GM23338 (cell line): ENCODE measurements at regions not wholly inside any gene's neighbourhood (a gene's known extent, or its start where the extent isn't known, plus 50 kb on each side); places are given as distances from the start of the nearest gene placed in this dataset.

Experiments used
- ATAC-seq: fragments of 200-7000 bp; cut with Tn5 transposase; 3 replicates; pipeline ENCODE4 v1.9.1; 2020
- DNase-seq: peaks from one replicate; pipeline ENCODE4 v3.0.0-alpha.2; 2015; ENCODE audit warnings: low spot score
- H2AFZ ChIP-seq: fragments of 200-600 bp; sonication (generic); 2 replicates; pipeline ENCODE4 v1.8.0; 2016; ENCODE audit warnings: antibody characterized with exemption, mild to moderate bottlenecking, moderate library complexity
- H3F3A ChIP-seq: fragments of 200-600 bp; sonication (generic); replicated peaks from 2 replicates; pipeline ENCODE4 v1.8.0; 2017; ENCODE audit warnings: antibody characterized with exemption, mixed run types, low read depth
- H3K27ac ChIP-seq: fragments of 200-600 bp; sonication (generic); 2 replicates; pipeline ENCODE4 v1.6.1; 2016; ENCODE audit warnings: low read depth
- H3K27me3 ChIP-seq: fragments of 200-600 bp; sonication (generic); 2 replicates; pipeline ENCODE4 v1.8.0; 2016; ENCODE audit warnings: mild to moderate bottlenecking, mixed run types, moderate library complexity; ENCODE audit not compliant: insufficient read depth
- H3K36me3 ChIP-seq: fragments of 200-600 bp; sonication (generic); 2 replicates; pipeline ENCODE4 v1.8.0; 2016; ENCODE audit warnings: mild to moderate bottlenecking; ENCODE audit not compliant: insufficient read depth
- H3K4me1 ChIP-seq: fragments of 200-600 bp; sonication (generic); 2 replicates; pipeline ENCODE4 v1.8.0; 2016; ENCODE audit warnings: mild to moderate bottlenecking, moderate library complexity; ENCODE audit not compliant: insufficient read depth
- H3K4me2 ChIP-seq: fragments of 200-600 bp; sonication (generic); 2 replicates; pipeline ENCODE4 v1.7.1; 2017; ENCODE audit warnings: mixed run types
- H3K4me3 ChIP-seq: fragments of 200-600 bp; sonication (generic); 2 replicates; pipeline ENCODE4 v1.6.1; 2016; ENCODE audit warnings: mixed run types
- H3K79me2 ChIP-seq: fragments of 200-600 bp; sonication (generic); replicated peaks from 2 replicates; pipeline ENCODE4 v1.8.0; 2017; ENCODE audit warnings: mild to moderate bottlenecking; ENCODE audit not compliant: insufficient read depth
- H3K9me2 ChIP-seq: fragments of 200-600 bp; sonication (generic); 2 replicates; pipeline ENCODE4 v1.8.0; 2017; ENCODE audit not compliant: insufficient read depth
- H4K20me1 ChIP-seq: fragments of 200-600 bp; sonication (generic); replicated peaks from 2 replicates; pipeline ENCODE4 v1.8.0; 2017; ENCODE audit warnings: mild to moderate bottlenecking; ENCODE audit not compliant: insufficient read depth
- H3K27ac Mint-ChIP-seq: 2 replicates; pipeline ENCODE4 v1.8.0; 2020; ENCODE audit warnings: inconsistent platforms, mild to moderate bottlenecking, moderate library complexity, mixed read lengths
- H3K27me3 Mint-ChIP-seq: 3 replicates; pipeline ENCODE4 v1.8.0; 2022; ENCODE audit warnings: low read depth, mild to moderate bottlenecking, moderate library complexity, mixed read lengths, inconsistent platforms; ENCODE audit not compliant: insufficient read depth, poor library complexity
- H3K36me3 Mint-ChIP-seq: 3 replicates; pipeline ENCODE4 v1.8.0; 2021; ENCODE audit warnings: low read depth, mild to moderate bottlenecking, inconsistent platforms, moderate library complexity, mixed read lengths
- H3K4me1 Mint-ChIP-seq: 3 replicates; pipeline ENCODE4 v1.8.0; 2020; ENCODE audit warnings: mild to moderate bottlenecking, inconsistent platforms, mixed read lengths
- H3K4me3 Mint-ChIP-seq: 3 replicates; pipeline ENCODE4 v1.8.0; 2021; ENCODE audit warnings: moderate library complexity, mild to moderate bottlenecking, inconsistent platforms, mixed read lengths
- H3K9me3 Mint-ChIP-seq: 3 replicates; pipeline ENCODE4 v1.8.0; 2020; ENCODE audit warnings: moderate library complexity, mild to moderate bottlenecking, inconsistent platforms, mixed read lengths
- CREB1 ChIP-seq: fragments of 250-450 bp; sonication (Bioruptor Pico); IDR thresholded peaks from 2 replicates; pipeline ENCODE4 v1.5.0; 2020; ENCODE audit warnings: low read depth, mild to moderate bottlenecking, moderate library complexity
- CTCF ChIP-seq, 2 experiments: fragments of 200-600 bp in 1 of 2; sonication (generic) in 1 of 2; conservative IDR thresholded peaks; 2 replicates each; pipeline versions ENCODE4 v1.5.1 to v1.6.1; 2016 to 2017; ENCODE audit warnings: antibody characterized with exemption in 2 of 2, low read depth in 2 of 2, mild to moderate bottlenecking in 2 of 2, moderate library complexity in 1 of 2
- EZH2 ChIP-seq: fragments of 200-600 bp; sonication (generic); IDR thresholded peaks from one replicate; pipeline ENCODE4 v1.8.0; 2017; ENCODE audit warnings: antibody characterized with exemption, mild to moderate bottlenecking, low read depth; ENCODE audit not compliant: unreplicated experiment
- POLR2AphosphoS5 ChIP-seq: IDR thresholded peaks from 2 replicates; pipeline ENCODE4 v1.6.1; 2016; ENCODE audit warnings: antibody characterized with exemption, low read depth
- STAT1 ChIP-seq: IDR thresholded peaks from one replicate; pipeline ENCODE4 v1.6.1; 2016; ENCODE audit warnings: antibody characterized with exemption; ENCODE audit not compliant: unreplicated experiment
- ZNF462 ChIP-seq: fragments of 250-450 bp; sonication (Bioruptor Pico); IDR thresholded peaks from 2 replicates; pipeline ENCODE4 v1.5.0; 2020; ENCODE audit warnings: mild to moderate bottlenecking, moderate library complexity
- TF ChIP-seq, protein P1 (sequence below): IDR thresholded peaks from 2 replicates; pipeline ENCODE4 v1.6.1; 2016; ENCODE audit warnings: antibody characterized with exemption

DNA sequence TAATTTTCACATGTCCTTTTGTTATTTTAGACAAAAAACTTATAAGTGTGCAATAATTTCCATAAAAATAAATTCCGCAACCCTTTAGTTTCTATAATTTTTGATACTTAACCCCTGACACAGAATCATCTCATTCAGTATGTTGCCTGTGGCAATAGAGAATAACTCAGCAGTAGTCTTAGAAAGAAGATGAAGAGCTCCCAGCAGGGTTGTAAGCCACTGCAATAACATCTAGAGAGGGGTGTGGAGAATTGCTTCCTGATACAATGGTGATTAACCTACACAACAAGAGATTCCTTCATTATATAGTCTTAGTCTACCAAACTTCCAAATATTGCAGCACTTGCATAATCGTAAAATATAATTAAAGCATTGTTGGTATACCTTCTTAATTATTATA lies 118.9 kb downstream of the TMX3 start (continued):
- no peak for TF ChIP-seq ZNF462 (CRISPR knock-in tag)

- Histone ChIP-seq H3K27me3 (no peaks in the 10 kb centered on the region), H3K9me2 (no peaks in the 10 kb centered on the region), H3F3A (no peaks in the 10 kb centered on the region), H2AFZ (no peak overlapping the region), H4K20me1 (no peaks in the 10 kb centered on the region), H3K36me3 (no peaks in the 10 kb centered on the region), H3K4me1 (peaks cover 7% of the 10 kb centered on the region; the same call in 1 of the 2 replicates), H3K27ac (no peak overlapping the region), H3K4me3 (no peak overlapping the region), H3K79me2 (no peaks in the 10 kb centered on the region), H3K4me2 (no peak overlapping the region)
- no peaks in the 10 kb centered on the region for H3K36me3 Mint-ChIP-seq
- H3K4me1 Mint-ChIP-seq, result peaks cover 2% of the 10 kb centered on the region; the same call in 1 of the 3 replicates
- peak overlapping the region; percentile 71; the same call in 1 of the 2 replicates for H3K27ac Mint-ChIP-seq
- ATAC-seq (peak; percentile 64), DNase-seq (peak; percentile 36)
- no peaks in the 10 kb centered on the region for H3K27me3 Mint-ChIP-seq
- H3K9me3 Mint-ChIP-seq, result no peaks in the 10 kb centered on the region
- H3K4me3 Mint-ChIP-seq, result no peak overlapping the region
- TF ChIP-seq CREB1 (no peak), ZNF462 (CRISPR knock-in tag) (no peak), POLR2AphosphoS5 (no peak), STAT1 (no peak), CTCF (conservative IDR thresholded peaks at IDR 0.05; ENCODE audit: low read depth in 2 of 2) (no peak), EZH2 (no peak)
- TF ChIP-seq, protein P1, sequence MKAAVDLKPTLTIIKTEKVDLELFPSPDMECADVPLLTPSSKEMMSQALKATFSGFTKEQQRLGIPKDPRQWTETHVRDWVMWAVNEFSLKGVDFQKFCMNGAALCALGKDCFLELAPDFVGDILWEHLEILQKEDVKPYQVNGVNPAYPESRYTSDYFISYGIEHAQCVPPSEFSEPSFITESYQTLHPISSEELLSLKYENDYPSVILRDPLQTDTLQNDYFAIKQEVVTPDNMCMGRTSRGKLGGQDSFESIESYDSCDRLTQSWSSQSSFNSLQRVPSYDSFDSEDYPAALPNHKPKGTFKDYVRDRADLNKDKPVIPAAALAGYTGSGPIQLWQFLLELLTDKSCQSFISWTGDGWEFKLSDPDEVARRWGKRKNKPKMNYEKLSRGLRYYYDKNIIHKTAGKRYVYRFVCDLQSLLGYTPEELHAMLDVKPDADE, result no peak
Observed at GRCh38 chr18:68588169-68588568, 126.7 kb downstream of the TMX3 start.
